ENCODE measurements at regions not wholly inside any gene's neighbourhood (a gene's known extent, or its start where the extent isn't known, plus 50 kb on each side); places are given as distances from the start of the nearest gene placed in this dataset.

DNA sequence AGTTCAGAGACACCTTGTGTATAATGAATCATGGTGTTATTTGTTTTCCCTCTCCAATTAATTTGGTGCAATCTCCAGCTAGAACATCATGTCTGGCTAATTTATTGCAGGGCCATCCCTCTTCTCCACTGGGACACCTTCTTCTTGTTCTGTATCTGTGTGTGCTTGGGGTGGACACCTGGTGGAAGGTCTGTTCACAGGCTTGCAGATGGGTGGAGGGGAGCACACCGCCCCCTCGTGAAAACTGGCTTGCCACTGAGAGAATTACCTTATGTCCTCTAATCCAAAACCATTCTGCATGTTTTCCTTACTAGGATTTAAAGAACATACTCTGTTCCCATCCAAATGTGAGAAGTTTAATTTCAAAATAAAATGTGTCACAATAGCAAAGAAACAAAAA, 1160.4 kb upstream of the ZEB2 start:
- CTCF ChIA-PET, result no interaction called here
- no peaks in the 10 kb centered on the region for H3K79me2 ChIP-seq (ENCODE audit: insufficient read depth, low read length)
- ATAC-seq (no peak), DNase-seq (ENCODE audit: low read depth, low spot score) (no peak)
- H3K9ac ChIP-seq (ENCODE audit: low read length), result no peak overlapping the region
- RAD21 ChIA-PET (ENCODE audit: low non-redundant PET in 1 of 2, low total read pairs in 2 of 2, uncharacterized antibody in 2 of 2, unreplicated experiment in 2 of 2), result no interaction called here
- H3K27me3 ChIP-seq (ENCODE audit: insufficient read depth, low read length), result no peaks in the 10 kb centered on the region
- no TSS peak for BruUV-seq (replicated peaks)
- H3K9me3 ChIP-seq (ENCODE audit: control insufficient read depth in 1 of 2, insufficient read depth in 1 of 2, low read depth in 1 of 2, low read length in 2 of 2), result no peaks in the 10 kb centered on the region
- H3K27ac ChIP-seq (ENCODE audit: low read depth, low read length), result no peak overlapping the region
- H3K4me3 ChIP-seq (replicated peaks in 1 of 2; ENCODE audit: low read depth in 1 of 2, low read length in 2 of 2), result no peak overlapping the region
- H3K36me3 ChIP-seq (ENCODE audit: control insufficient read depth in 1 of 2, insufficient read depth in 2 of 2, low read length in 2 of 2), result no peaks in the 10 kb centered on the region
- TF ChIP-seq TCF7L2 (IDR thresholded peaks at IDR 0.05; ENCODE audit: borderline replicate concordance, extremely low read depth, insufficient read depth, insufficient read length), result no peak
- TF ChIP-seq, protein P1, sequence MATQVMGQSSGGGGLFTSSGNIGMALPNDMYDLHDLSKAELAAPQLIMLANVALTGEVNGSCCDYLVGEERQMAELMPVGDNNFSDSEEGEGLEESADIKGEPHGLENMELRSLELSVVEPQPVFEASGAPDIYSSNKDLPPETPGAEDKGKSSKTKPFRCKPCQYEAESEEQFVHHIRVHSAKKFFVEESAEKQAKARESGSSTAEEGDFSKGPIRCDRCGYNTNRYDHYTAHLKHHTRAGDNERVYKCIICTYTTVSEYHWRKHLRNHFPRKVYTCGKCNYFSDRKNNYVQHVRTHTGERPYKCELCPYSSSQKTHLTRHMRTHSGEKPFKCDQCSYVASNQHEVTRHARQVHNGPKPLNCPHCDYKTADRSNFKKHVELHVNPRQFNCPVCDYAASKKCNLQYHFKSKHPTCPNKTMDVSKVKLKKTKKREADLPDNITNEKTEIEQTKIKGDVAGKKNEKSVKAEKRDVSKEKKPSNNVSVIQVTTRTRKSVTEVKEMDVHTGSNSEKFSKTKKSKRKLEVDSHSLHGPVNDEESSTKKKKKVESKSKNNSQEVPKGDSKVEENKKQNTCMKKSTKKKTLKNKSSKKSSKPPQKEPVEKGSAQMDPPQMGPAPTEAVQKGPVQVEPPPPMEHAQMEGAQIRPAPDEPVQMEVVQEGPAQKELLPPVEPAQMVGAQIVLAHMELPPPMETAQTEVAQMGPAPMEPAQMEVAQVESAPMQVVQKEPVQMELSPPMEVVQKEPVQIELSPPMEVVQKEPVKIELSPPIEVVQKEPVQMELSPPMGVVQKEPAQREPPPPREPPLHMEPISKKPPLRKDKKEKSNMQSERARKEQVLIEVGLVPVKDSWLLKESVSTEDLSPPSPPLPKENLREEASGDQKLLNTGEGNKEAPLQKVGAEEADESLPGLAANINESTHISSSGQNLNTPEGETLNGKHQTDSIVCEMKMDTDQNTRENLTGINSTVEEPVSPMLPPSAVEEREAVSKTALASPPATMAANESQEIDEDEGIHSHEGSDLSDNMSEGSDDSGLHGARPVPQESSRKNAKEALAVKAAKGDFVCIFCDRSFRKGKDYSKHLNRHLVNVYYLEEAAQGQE (IDR thresholded peaks at IDR 0.05; ENCODE audit: low read depth), result no peak
- TF ChIP-seq, protein P2, sequence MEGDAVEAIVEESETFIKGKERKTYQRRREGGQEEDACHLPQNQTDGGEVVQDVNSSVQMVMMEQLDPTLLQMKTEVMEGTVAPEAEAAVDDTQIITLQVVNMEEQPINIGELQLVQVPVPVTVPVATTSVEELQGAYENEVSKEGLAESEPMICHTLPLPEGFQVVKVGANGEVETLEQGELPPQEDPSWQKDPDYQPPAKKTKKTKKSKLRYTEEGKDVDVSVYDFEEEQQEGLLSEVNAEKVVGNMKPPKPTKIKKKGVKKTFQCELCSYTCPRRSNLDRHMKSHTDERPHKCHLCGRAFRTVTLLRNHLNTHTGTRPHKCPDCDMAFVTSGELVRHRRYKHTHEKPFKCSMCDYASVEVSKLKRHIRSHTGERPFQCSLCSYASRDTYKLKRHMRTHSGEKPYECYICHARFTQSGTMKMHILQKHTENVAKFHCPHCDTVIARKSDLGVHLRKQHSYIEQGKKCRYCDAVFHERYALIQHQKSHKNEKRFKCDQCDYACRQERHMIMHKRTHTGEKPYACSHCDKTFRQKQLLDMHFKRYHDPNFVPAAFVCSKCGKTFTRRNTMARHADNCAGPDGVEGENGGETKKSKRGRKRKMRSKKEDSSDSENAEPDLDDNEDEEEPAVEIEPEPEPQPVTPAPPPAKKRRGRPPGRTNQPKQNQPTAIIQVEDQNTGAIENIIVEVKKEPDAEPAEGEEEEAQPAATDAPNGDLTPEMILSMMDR (IDR thresholded peaks at IDR 0.05 in 2 of 3, conservative IDR thresholded peaks at IDR 0.05 in 1 of 3; ENCODE audit: borderline replicate concordance in 1 of 3, insufficient read depth in 1 of 3, low read depth in 2 of 3, low read length in 2 of 3), result no peak
- TF ChIP-seq YY1 (IDR thresholded peaks at IDR 0.05; ENCODE audit: extremely low read depth, insufficient replicate concordance, low read depth, low read length), result no peak
- no peak for TF ChIP-seq CEBPB (IDR thresholded peaks at IDR 0.05; ENCODE audit: low read depth)
- TF ChIP-seq CBX3 (IDR thresholded peaks at IDR 0.05; ENCODE audit: low read depth), result no peak
- TF ChIP-seq POLR2AphosphoS5 (IDR thresholded peaks at IDR 0.05; ENCODE audit: low read depth, low read length), result no peak
- no peak for TF ChIP-seq JUND (IDR thresholded peaks at IDR 0.05)
- TF ChIP-seq SRF (IDR thresholded peaks at IDR 0.05; ENCODE audit: low read depth), result no peak
- TF ChIP-seq RAD21 (IDR thresholded peaks at IDR 0.05; ENCODE audit: low read depth), result no peak
- TF ChIP-seq FOSL1 (IDR thresholded peaks at IDR 0.05; ENCODE audit: low read depth), result no peak
- TF ChIP-seq, protein P3, sequence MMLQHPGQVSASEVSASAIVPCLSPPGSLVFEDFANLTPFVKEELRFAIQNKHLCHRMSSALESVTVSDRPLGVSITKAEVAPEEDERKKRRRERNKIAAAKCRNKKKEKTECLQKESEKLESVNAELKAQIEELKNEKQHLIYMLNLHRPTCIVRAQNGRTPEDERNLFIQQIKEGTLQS (IDR thresholded peaks at IDR 0.05), result no peak
- no peak for TF ChIP-seq SIN3A (IDR thresholded peaks at IDR 0.05; ENCODE audit: low read depth)
- TF ChIP-seq POLR2A (IDR thresholded peaks at IDR 0.05; ENCODE audit: borderline replicate concordance, extremely low read depth, insufficient read depth, insufficient read length), result no peak
- no peak for TF ChIP-seq SP1 (IDR thresholded peaks at IDR 0.05; ENCODE audit: low read depth)
- no peak overlapping the region for H2AFZ ChIP-seq (ENCODE audit: low read depth, low read length, poor library complexity, severe bottlenecking)
- POLR2A ChIA-PET, result no interaction called here
- H3K9me2 ChIP-seq (ENCODE audit: insufficient read depth), result no peaks in the 10 kb centered on the region
- H4K20me1 ChIP-seq (ENCODE audit: insufficient read depth), result no peaks in the 10 kb centered on the region
- no peaks in the 10 kb centered on the region for H3K4me1 ChIP-seq (ENCODE audit: control insufficient read depth in 1 of 2, insufficient read depth in 2 of 2, low read length in 2 of 2)
- H3K4me2 ChIP-seq (ENCODE audit: low read length), result no peak overlapping the region
- intact Hi-C loops (cut with micrococcal nuclease), result no loop called here
